Activated CD4-positive, CD25-positive, alpha-beta regulatory T cell (primary cell): ENCODE measurements at regions not wholly inside any gene's neighbourhood (a gene's known extent, or its start where the extent isn't known, plus 50 kb on each side); places are given as distances from the start of the nearest gene placed in this dataset.
"Not testable (repeated sequence)": the region's sequence is repeated elsewhere in the genome, so short reads cannot be mapped to it uniquely, and the experiment has no call there.

ENCODE experiments used
- DNase-seq, 4 experiments: peaks; one replicate each; lab custom pipeline; 2025; lab: John Stamatoyannopoulos, UW

- DNase-seq, result not testable (repeated sequence)
These were observed 315.5 kb downstream of the MIAT start for GRCh38 chr22:26972915-26973314.

- no peak for DNase-seq
These were observed 316.6 kb downstream of the MIAT start for GRCh38 chr22:26974034-26974433.

- no peak for DNase-seq
These were observed 317.8 kb downstream of the MIAT start for GRCh38 chr22:26974914-26975803.

GRCh38 chr22:26975865-26976264, 318.5 kb downstream of the MIAT start:
- DNase-seq, result no peak

GRCh38 chr22:26977741-26978376, 320.5 kb downstream of the MIAT start:
- DNase-seq, result no peak

- no peak for DNase-seq
These were observed 321.9 kb downstream of the MIAT start for GRCh38 chr22:26979294-26979693.

GRCh38 chr22:26981111-26981510, 323.7 kb downstream of the MIAT start:
- DNase-seq, result no peak

GRCh38 chr22:26981541-26981940, 324.2 kb downstream of the MIAT start:
- no peak for DNase-seq

- DNase-seq, result no peak
These were observed 325.9 kb downstream of the MIAT start for GRCh38 chr22:26983311-26983710.

GRCh38 chr22:26985206-26985605, 327.8 kb downstream of the MIAT start:
- no peak for DNase-seq

- DNase-seq, result no peak
These were observed 328.8 kb downstream of the MIAT start for GRCh38 chr22:26985931-26986782.

- no peak for DNase-seq
These were observed 329.5 kb downstream of the MIAT start for GRCh38 chr22:26986884-26987283.

GRCh38 chr22:26990503-26991189, 333.3 kb downstream of the MIAT start:
- no peak for DNase-seq

- DNase-seq, result no peak
These were observed 335.2 kb downstream of the MIAT start for GRCh38 chr22:26992556-26992955.

GRCh38 chr22:26993886-26994285, 336.5 kb downstream of the MIAT start:
- DNase-seq, result no peak

GRCh38 chr22:26994801-26995200, 337.4 kb downstream of the MIAT start:
- DNase-seq, result no peak

GRCh38 chr22:26995235-26995634, 337.8 kb downstream of the MIAT start:
- no peak for DNase-seq

- no peak for DNase-seq
These were observed 338.8 kb downstream of the MIAT start for GRCh38 chr22:26996154-26996553.

GRCh38 chr22:26998129-26998528, 340.7 kb downstream of the MIAT start:
- no peak for DNase-seq

- DNase-seq, result no peak
These were observed 341.3 kb downstream of the MIAT start for GRCh38 chr22:26998716-26999115.

GRCh38 chr22:27003297-27003696, 345.9 kb downstream of the MIAT start:
- no peak for DNase-seq

- DNase-seq, result no peak
These were observed 347.0 kb downstream of the MIAT start for GRCh38 chr22:27004434-27004833.
